Neural progenitor cell (in vitro differentiated cells): ENCODE measurements at regions not wholly inside any gene's neighbourhood (a gene's known extent, or its start where the extent isn't known, plus 50 kb on each side); places are given as distances from the start of the nearest gene placed in this dataset.

Experiments used
- CTCF ChIP-seq: fragments of 200-600 bp; sonication (generic); IDR thresholded peaks from 2 replicates; pipeline ENCODE4 v1.5.1; 2017; ENCODE audit warnings: antibody characterized with exemption, mild to moderate bottlenecking
- EZH2 ChIP-seq: fragments of 200-600 bp; sonication (generic); IDR thresholded peaks from 2 replicates; pipeline ENCODE4 v1.6.1; 2017; ENCODE audit warnings: antibody characterized with exemption, mild to moderate bottlenecking, moderate library complexity
- EZH2phosphoT487 ChIP-seq: fragments of 200-600 bp; sonication (generic); IDR thresholded peaks from 2 replicates; pipeline ENCODE4 v1.6.1; 2017; ENCODE audit warnings: antibody characterized with exemption

GRCh38 chr4:57274082-57274481, 163.9 kb upstream of the IGFBP7 start:
- TF ChIP-seq EZH2phosphoT487 (no peak), CTCF (no peak), EZH2 (no peak)
